Pancreas (tissue), 10 donors: ENCODE measurements at regions not wholly inside any gene's neighbourhood (a gene's known extent, or its start where the extent isn't known, plus 50 kb on each side); places are given as distances from the start of the nearest gene placed in this dataset.
"Not testable (repeated sequence)": the region's sequence is repeated elsewhere in the genome, so short reads cannot be mapped to it uniquely, and the experiment has no call there.

ENCODE experiments used
- ATAC-seq, 4 donors: fragments of 200-7000 bp; cut with Tn5 transposase; one replicate each; pipeline versions ENCODE4 v1.8.0 to v1.9.1; 2020; ENCODE audit warnings: mild to moderate bottlenecking in 4 of 4, moderate library complexity in 4 of 4
- DNase-seq, 6 donors: peaks; one replicate each; pipeline ENCODE4 v3.0.0-alpha.2; 2020
- FAIRE-seq: peaks from 2 replicates; lab custom pipeline; 2012; peaks lifted over from hg19 to GRCh38; lab: Jason Lieb, UNC
- H3K27ac ChIP-seq, 4 donors: fragments of 200-600 bp; sonication (generic); 1 replicate in 3 of 4; 2 replicates in 1 of 4; pipeline versions ENCODE4 v1.5.0 to v1.8.0; 2020
- H3K27me3 ChIP-seq, 4 donors: fragments of 200-600 bp; one replicate each; pipeline ENCODE4 v1.8.0; 2021
- H3K36me3 ChIP-seq, 3 donors: fragments of 200-600 bp; sonication (generic) in 1 of 3; one replicate each; pipeline versions ENCODE4 v1.5.0 to v1.8.0; 2020 to 2021
- H3K4me1 ChIP-seq, 3 donors: fragments of 200-600 bp; one replicate each; pipeline ENCODE4 v1.8.0; 2021
- H3K4me3 ChIP-seq, 4 donors: fragments of 200-600 bp; sonication (generic) in 2 of 4; one replicate each; pipeline versions ENCODE4 v1.5.0 to v1.8.0; 2020 to 2021
- H3K9me3 ChIP-seq, 4 donors: fragments of 200-600 bp; one replicate each; pipeline ENCODE4 v1.8.0; 2021
- CTCF ChIP-seq, 4 donors: fragments of 200-600 bp; sonication (generic) in 3 of 4; IDR thresholded peaks; one replicate each; pipeline versions ENCODE4 v1.5.0 to v1.8.0; 2021; ENCODE audit warnings: antibody characterized with exemption in 4 of 4
- WGBS, 2 donors: extraction: QIAGEN DNeasy Blood & Tissue Kit; methylation state at CpG; one replicate each; pipeline ENCODE4 v1.1.7; 2013; 5-methylcytosine and 5-hydroxymethylcytosine counted together
- intact Hi-C, 3 donors: fragments of 100-400 bp; cut with DNase I; formaldehyde crosslinking; loops; one replicate each; pipeline versions ENCODE4 v1.11.1 to v1.14.2; 2022
- donor health status: healthy with polysubstance abuse.
- donor health status: DM: no; HTN: no; CAD: no; lungs with moderate emphysema.
- donor health status: DM: no; HTN: no; CAD: no.
- donor health status: control.
- donor health status: control.
- donor health status: Bipolar disorder and iron deficiency.
- donor health status: DM: yes; HTN: yes; CAD: no.
- donor health status: DM: no; HTN: no; CAD: no.
- donor health status: DM: no; HTN: no; CAD: no.
- donor health status: DM: yes; HTN: yes; CAD: no.

DNA sequence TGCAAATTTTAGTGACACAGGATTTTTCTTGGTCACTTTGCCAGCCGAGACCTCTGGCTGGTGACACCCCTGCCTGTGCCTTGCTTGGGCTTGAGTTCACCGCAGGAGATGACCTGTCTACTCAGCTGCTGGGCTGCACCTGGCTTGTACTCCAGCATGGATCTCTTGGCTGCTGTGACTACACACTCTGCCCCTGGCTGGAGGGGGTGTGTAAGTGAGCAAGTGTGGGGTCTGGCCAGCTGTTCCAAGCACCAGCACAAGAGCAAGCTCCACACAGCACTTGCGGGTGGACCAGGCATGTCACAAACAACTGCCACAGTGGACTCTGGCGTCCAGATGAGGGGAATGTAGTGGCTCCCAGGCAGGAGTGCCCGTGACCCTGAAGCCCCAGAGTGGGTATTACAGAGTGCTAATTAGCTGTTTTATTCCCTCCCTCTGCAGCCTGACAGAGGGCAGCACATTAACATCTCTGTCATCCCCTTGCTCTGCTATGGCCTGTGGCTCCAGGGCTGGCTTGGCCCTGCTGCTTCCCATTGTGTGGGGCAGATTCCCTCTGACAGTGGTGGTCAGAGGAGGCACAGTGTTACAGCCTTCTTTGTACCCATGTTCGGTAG lies 1387.2 kb downstream of the OLFM4 start:
- no peaks in the 10 kb centered on the region for H3K9me3 ChIP-seq
- FAIRE-seq (no peak), DNase-seq (peak in 2 of 6 donors; percentile 24 to 44), ATAC-seq (no peak)
- H3K36me3 ChIP-seq = no peaks in the 10 kb centered on the region
- H3K4me1 ChIP-seq = no peaks in the 10 kb centered on the region
- TF ChIP-seq CTCF (IDR thresholded peaks at IDR 0.05) = no peak
- intact Hi-C loops = no loop called here
- H3K27ac ChIP-seq = no peak overlapping the region
- 89 to 92% methylated on average over 6 of the region's 6 CpGs for WGBS, 2 donors
- no peak overlapping the region for H3K4me3 ChIP-seq
- H3K27me3 ChIP-seq = no peaks in the 10 kb centered on the region

GRCh38 chr13:54422946-54423345 lies 1394.3 kb downstream of the OLFM4 start:
- H3K27ac ChIP-seq, ATAC-seq, intact Hi-C loops, H3K27me3 ChIP-seq, H3K4me3 ChIP-seq, H3K4me1 ChIP-seq, H3K9me3 ChIP-seq, FAIRE-seq, H3K36me3 ChIP-seq, DNase-seq: not testable (repeated sequence)
- 85 to 88% methylated on average over 14 to 15 of the region's 15 CpGs for WGBS, 2 donors

DNA sequence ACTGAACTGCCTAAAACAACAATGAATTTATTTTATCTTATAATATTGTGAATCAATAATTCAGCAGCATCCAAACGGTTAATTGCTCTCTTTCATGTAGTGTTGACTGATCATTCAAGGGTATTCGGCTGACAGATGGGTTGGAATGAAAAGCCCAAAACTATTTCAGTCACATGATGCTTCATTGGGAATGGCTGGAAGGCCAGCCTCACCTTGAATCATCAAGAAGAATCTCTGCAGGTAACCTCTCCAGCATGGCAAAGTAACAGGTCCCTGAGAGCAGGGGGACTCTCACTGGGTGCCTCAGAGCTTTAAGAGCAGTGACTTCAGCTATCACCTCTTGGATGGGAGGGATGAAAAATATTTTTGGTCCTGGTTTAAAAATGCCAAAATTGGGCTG lies 1395.7 kb downstream of the OLFM4 start:
- Histone ChIP-seq H3K27me3 (no peaks in the 10 kb centered on the region), H3K36me3 (no peaks in the 10 kb centered on the region), H3K4me1 (no peaks in the 10 kb centered on the region), H3K27ac (no peak overlapping the region), H3K9me3 (no peaks in the 10 kb centered on the region), H3K4me3 (no peak overlapping the region)
- no peak for TF ChIP-seq CTCF (IDR thresholded peaks at IDR 0.05)
- DNase-seq (no peak), FAIRE-seq (no peak), ATAC-seq (no peak)
- WGBS, 2 donors = 18 to 22% methylated on average over 2 of the region's 2 CpGs
- intact Hi-C loops = no loop called here

DNA sequence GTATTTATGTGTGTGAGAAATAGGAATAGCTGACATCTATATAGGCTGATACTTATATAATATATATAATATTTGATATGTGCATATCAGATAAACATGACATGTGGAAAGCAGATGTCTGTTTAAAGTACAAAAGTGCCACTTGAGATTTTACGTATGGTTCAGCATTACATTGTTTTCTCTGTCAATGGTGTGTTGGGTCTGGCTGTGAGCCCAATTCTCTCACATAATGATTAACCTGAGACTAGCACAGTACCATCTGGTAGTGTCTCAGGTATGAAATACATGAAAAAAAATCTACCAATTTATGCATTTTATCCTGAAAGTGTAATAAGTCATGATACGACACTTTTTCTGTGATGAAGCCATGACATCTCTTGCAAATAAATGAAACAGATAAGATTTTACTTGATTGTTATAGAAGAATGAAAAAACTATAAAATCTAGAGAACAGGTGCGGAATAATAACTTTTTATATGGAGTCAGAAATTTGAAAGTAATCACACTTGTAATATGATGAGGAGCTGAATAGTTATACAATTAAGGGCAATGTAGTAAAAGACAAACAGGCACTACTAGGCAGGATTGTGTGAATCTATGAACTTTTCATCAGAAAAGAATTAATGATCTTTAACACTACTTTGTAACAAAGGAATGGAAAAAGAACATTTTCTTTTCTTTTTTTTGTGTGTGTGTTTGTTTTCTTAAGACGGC lies 1405.0 kb downstream of the OLFM4 start:
- peak overlapping the region in 2 of 4 donors; percentile 7 to 16 for H3K4me3 ChIP-seq
- ATAC-seq (peak; percentile 94 to 99 (median 98)), DNase-seq (peak in 4 of 6 donors; percentile 53 to 74 (median 66)), FAIRE-seq (no peak)
- peaks cover 0 to 6% (median 4%) of the 10 kb centered on the region in 3 donors for H3K4me1 ChIP-seq
- 13 to 15% methylated on average over 4 of the region's 4 CpGs for WGBS, 2 donors
- H3K9me3 ChIP-seq = no peaks in the 10 kb centered on the region
- H3K27ac ChIP-seq = no peak overlapping the region
- no peak for TF ChIP-seq CTCF (IDR thresholded peaks at IDR 0.05)
- H3K36me3 ChIP-seq = no peaks in the 10 kb centered on the region
- intact Hi-C loops = no loop called here
- H3K27me3 ChIP-seq = no peaks in the 10 kb centered on the region

- FAIRE-seq, H3K36me3 ChIP-seq: not testable (repeated sequence)
These were observed 1412.3 kb downstream of the OLFM4 start for GRCh38 chr13:54440853-54441400.

More at GRCh38 chr13:54440853-54441400, 1412.3 kb downstream of the OLFM4 start:
- H3K4me3 ChIP-seq, intact Hi-C loops, H3K27me3 ChIP-seq, ATAC-seq, H3K4me1 ChIP-seq, H3K9me3 ChIP-seq, H3K27ac ChIP-seq: not testable (repeated sequence)
- WGBS, 2 donors = 96 to 98% methylated on average over 27 of the region's 27 CpGs
- DNase-seq = peak in 1 of 6 donors; percentile 52
